Vagina (tissue), 2 donors: ENCODE measurements at regions not wholly inside any gene's neighbourhood (a gene's known extent, or its start where the extent isn't known, plus 50 kb on each side); places are given as distances from the start of the nearest gene placed in this dataset.

Experiments
- DNase-seq, 2 donors: peaks; one replicate each; pipeline ENCODE4 v3.0.0-alpha.2; 2017; ENCODE audit errors: extremely low spot score in 2 of 2
- H3K27ac ChIP-seq: fragments of 200-600 bp; sonication (generic); one replicate; pipeline ENCODE4 v1.5.1; 2019
- H3K27me3 ChIP-seq: fragments of 200-600 bp; sonication (generic); one replicate; pipeline ENCODE4 v1.5.1; 2019
- H3K36me3 ChIP-seq, 2 donors: fragments of 200-600 bp; sonication (generic); one replicate each; pipeline ENCODE4 v1.5.1; 2017 to 2019
- H3K4me1 ChIP-seq: fragments of 200-600 bp; sonication (generic); one replicate; pipeline ENCODE4 v1.5.1; 2019
- H3K4me3 ChIP-seq, 2 donors: fragments of 200-600 bp; sonication (generic); 1 replicate in 1 of 2; 2 replicates in 1 of 2; pipeline ENCODE4 v1.5.1; 2016 to 2019
- H3K9me3 ChIP-seq: fragments of 200-600 bp; sonication (generic); one replicate; pipeline ENCODE4 v1.5.1; 2019
- POLR2A ChIP-seq, 2 donors: fragments of 450-650 bp; IDR thresholded peaks; one replicate each; pipeline ENCODE4 v1.6.1; 2017; ENCODE audit warnings: antibody characterized with exemption in 2 of 2, mild to moderate bottlenecking in 2 of 2, moderate library complexity in 2 of 2
- POLR2AphosphoS5 ChIP-seq, 2 donors: sonication (generic); formaldehyde crosslinking; IDR thresholded peaks; one replicate each; pipeline ENCODE4 v1.9.0; 2017; ENCODE audit warnings: antibody characterized with exemption in 2 of 2, mild to moderate bottlenecking in 2 of 2, low read depth in 1 of 2; ENCODE audit not compliant: insufficient read depth in 1 of 2
- intact Hi-C: fragments of 100-400 bp; cut with DNase I; formaldehyde crosslinking; loops from one replicate; pipeline ENCODE4 v1.15.1; 2023
- TF ChIP-seq, protein P1 (sequence below), 3 experiments: fragments of 450-650 bp in 2 of 3; fragments of 200-600 bp in 1 of 3; sonication (generic) in 1 of 3; IDR thresholded peaks; one replicate each; pipeline ENCODE4 v1.5.1; 2017 to 2019; ENCODE audit warnings: antibody characterized with exemption in 3 of 3, mild to moderate bottlenecking in 2 of 3, moderate library complexity in 2 of 3

DNA sequence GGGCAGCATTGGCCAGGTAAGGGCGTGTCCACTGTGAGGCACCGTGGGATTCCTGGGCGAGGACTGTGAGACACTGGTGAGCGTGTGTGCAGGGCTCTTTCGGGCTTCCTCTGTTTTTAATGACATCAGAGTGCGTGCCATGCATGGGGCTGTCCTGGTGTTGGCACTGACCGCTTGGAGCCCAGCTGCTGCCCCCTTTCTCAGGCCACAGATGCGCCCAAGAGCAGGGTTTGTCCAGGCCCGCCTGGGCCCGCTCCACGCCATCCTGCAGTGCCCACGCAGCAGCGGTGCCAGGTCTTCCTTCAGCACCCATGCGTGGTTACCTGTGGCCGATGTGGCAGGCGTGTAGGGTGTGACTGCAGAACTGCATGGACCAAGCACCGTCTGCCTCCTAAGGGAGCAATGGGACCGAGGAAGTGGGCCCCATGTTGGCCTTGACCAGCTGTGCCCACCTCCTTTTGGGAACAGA is 72.3 kb upstream of the SEPTIN5 start:
- Histone ChIP-seq H3K27me3 (no peaks in the 10 kb centered on the region), H3K4me1 (peaks cover 6% of the 10 kb centered on the region), H3K27ac (no peak overlapping the region), H3K9me3 (no peaks in the 10 kb centered on the region), H3K4me3 (no peak overlapping the region), H3K36me3 (no peaks in the 10 kb centered on the region)
- TF ChIP-seq, protein P1, sequence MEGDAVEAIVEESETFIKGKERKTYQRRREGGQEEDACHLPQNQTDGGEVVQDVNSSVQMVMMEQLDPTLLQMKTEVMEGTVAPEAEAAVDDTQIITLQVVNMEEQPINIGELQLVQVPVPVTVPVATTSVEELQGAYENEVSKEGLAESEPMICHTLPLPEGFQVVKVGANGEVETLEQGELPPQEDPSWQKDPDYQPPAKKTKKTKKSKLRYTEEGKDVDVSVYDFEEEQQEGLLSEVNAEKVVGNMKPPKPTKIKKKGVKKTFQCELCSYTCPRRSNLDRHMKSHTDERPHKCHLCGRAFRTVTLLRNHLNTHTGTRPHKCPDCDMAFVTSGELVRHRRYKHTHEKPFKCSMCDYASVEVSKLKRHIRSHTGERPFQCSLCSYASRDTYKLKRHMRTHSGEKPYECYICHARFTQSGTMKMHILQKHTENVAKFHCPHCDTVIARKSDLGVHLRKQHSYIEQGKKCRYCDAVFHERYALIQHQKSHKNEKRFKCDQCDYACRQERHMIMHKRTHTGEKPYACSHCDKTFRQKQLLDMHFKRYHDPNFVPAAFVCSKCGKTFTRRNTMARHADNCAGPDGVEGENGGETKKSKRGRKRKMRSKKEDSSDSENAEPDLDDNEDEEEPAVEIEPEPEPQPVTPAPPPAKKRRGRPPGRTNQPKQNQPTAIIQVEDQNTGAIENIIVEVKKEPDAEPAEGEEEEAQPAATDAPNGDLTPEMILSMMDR (IDR thresholded peaks at IDR 0.05), result no peak
- TF ChIP-seq POLR2AphosphoS5 (IDR thresholded peaks at IDR 0.05; ENCODE audit: insufficient read depth in 1 of 2, low read depth in 1 of 2) (no peak), POLR2A (IDR thresholded peaks at IDR 0.05) (no peak)
- peak in 1 of 2 donors; percentile 94 for DNase-seq
- intact Hi-C loops, result no loop called here

DNA sequence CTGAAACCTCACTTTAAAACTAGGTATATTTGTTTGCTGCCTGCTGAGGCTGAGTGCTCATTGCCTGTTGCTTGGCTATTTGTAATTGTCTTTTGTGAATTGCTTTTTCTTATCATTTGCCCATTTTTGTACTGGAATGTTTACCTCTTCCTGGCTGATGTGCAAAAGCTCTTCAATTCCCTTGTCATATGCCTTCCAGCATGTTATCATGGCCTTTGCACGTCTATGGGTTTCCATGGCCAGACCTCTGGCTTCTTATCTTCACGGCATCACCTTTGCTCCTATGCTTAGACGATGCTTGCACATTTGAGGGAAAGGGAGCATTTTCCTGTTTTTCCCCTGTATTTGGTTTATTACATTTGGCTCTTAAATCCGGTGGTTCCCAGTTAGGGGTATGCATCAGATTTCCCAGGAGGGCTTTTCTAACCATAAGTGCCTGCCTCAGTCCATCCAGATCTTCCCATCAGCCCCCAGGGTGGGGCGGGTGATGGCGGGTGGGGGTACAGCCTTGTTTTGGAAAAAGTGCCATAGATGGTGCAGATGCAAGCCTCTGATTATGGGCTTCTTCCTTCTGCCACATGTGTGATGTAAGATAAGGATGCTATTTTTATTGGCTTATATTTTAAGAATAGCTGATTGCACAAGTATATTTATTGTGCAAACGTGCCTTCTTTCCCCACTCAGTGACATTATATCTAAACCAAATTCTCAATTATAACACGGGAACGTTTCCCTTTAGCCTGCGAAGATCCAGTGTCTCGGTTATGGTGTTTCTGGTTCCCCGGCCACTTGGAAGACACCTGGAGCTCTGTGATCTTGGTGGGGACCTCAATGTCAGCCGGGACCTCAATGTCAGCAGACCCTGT is 70.6 kb upstream of the SEPTIN5 start:
- H3K27me3 ChIP-seq, result no peaks in the 10 kb centered on the region
- H3K36me3 ChIP-seq, result no peaks in the 10 kb centered on the region
- H3K4me1 ChIP-seq, result peaks cover 6% of the 10 kb centered on the region
- intact Hi-C loops, result no loop called here
- peak overlapping the region; percentile 6 for H3K27ac ChIP-seq
- TF ChIP-seq POLR2A (IDR thresholded peaks at IDR 0.05), result no peak
- no peak for TF ChIP-seq POLR2AphosphoS5 (IDR thresholded peaks at IDR 0.05; ENCODE audit: insufficient read depth in 1 of 2, low read depth in 1 of 2)
- TF ChIP-seq, protein P1 (IDR thresholded peaks at IDR 0.05), result no peak
- no peak overlapping the region for H3K4me3 ChIP-seq
- peaks cover 2% of the 10 kb centered on the region for H3K9me3 ChIP-seq
- no peak for DNase-seq

DNA sequence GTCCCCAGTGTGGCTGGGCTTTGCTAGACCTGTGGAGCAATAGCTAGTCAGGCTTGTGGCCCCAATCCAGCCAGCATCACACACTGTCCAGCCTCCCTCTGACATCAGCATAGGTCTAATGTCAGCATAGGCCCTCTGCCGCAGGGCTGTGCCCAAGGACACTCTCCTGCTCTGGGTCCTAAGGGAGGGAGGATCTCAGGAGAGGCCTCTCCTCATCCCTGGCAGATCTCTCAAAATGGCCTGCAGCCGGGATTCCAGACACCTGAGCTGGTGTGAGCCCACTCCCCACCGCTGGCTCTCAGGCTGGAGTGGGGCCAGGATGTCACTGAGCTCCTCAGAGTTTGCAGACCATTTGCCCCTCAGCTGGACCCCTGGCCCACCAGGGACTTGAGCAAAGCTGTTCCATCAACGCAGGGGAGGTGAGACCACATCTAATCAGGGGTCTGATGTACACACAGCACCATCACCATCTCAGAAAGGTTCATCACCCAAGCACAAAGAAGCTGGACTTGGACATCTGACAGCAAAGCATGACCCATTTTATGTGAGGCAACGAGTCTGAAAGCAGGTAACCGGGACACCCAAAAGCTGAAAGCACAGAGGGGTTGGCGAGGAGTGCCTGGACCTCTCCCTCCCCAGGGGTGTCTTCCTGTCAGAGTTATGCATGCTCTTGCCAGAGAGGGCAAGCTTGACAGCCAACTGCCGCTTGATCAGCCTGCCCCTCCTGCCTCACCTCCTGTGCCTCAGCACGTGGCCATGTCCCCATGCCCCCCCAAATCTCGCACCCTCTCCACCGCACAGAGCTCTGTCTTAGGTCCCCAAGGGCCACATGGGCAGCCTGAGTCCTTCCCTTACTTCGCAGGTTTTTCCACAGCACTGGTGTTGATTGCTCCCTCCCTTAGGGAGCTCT is 69.7 kb upstream of the SEPTIN5 start:
- Histone ChIP-seq H3K4me3 (no peak overlapping the region), H3K27ac (peak overlapping the region; percentile 41), H3K9me3 (peaks cover 9% of the 10 kb centered on the region), H3K27me3 (no peaks in the 10 kb centered on the region), H3K4me1 (peaks cover 6% of the 10 kb centered on the region), H3K36me3 (no peaks in the 10 kb centered on the region)
- no peak for DNase-seq
- intact Hi-C loops, result no loop called here
- no peak for TF ChIP-seq POLR2A (IDR thresholded peaks at IDR 0.05)
- peak in 1 of 2 donors; percentile 63 for TF ChIP-seq POLR2AphosphoS5 (IDR thresholded peaks at IDR 0.05; ENCODE audit: insufficient read depth in 1 of 2, low read depth in 1 of 2)

DNA sequence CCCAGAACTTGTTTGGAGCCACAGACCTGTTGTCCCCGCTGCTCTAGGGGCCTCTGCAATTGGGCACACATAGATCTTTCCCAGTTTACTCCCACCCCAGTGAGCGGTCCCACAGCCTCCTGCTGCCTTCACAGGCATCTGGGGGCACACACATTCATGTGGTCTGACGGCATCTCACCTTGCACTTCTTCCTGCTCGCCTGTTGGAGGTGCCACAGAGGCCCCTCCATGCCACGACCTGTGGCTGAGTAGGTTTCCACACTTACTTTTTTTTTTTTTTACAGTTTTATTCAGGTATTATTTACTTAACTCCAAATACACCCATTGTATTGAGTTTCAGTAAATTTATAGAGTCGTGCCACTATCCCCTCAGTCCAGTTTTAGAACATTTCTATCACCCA is 68.9 kb upstream of the SEPTIN5 start:
- H3K4me3 ChIP-seq, result no peak overlapping the region
- peaks cover 6% of the 10 kb centered on the region for H3K4me1 ChIP-seq
- H3K27me3 ChIP-seq, result no peaks in the 10 kb centered on the region
- intact Hi-C loops, result no loop called here
- H3K9me3 ChIP-seq, result peaks cover 9% of the 10 kb centered on the region
- no peak for DNase-seq
- H3K27ac ChIP-seq, result no peak overlapping the region
- TF ChIP-seq POLR2A (IDR thresholded peaks at IDR 0.05) (no peak), POLR2AphosphoS5 (IDR thresholded peaks at IDR 0.05; ENCODE audit: insufficient read depth in 1 of 2, low read depth in 1 of 2) (no peak)
- TF ChIP-seq, protein P1 (IDR thresholded peaks at IDR 0.05), result no peak
- no peaks in the 10 kb centered on the region for H3K36me3 ChIP-seq

DNA sequence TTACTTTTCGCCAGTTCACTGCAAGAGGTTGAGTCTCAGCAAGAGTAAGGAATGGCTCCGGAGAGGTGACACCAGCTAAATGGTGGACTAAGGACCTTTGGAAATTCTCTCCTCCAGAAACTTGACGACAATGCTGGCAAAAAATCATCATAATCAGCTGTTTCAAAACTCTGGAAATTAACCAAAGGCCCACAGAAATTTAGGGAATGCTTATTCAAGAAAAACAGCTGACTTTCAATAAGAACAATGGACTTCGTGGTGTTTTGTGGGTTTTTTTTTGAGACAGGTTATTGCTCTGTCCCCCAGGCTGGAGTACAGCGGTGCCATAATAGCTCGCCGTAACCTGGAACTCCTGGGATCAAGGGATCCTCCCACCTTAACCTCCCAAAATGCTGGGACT is 68.4 kb upstream of the SEPTIN5 start:
- H3K27me3 ChIP-seq, result no peaks in the 10 kb centered on the region
- no peaks in the 10 kb centered on the region for H3K36me3 ChIP-seq
- intact Hi-C loops, result no loop called here
- peaks cover 6% of the 10 kb centered on the region for H3K4me1 ChIP-seq
- DNase-seq, result no peak
- peaks cover 9% of the 10 kb centered on the region for H3K9me3 ChIP-seq
- H3K27ac ChIP-seq, result no peak overlapping the region
- no peak overlapping the region for H3K4me3 ChIP-seq
- TF ChIP-seq POLR2AphosphoS5 (IDR thresholded peaks at IDR 0.05; ENCODE audit: insufficient read depth in 1 of 2, low read depth in 1 of 2), result no peak
- TF ChIP-seq, protein P1 (IDR thresholded peaks at IDR 0.05), result no peak
- TF ChIP-seq POLR2A (IDR thresholded peaks at IDR 0.05), result no peak
